Liver (tissue), 8 donors: ENCODE measurements at regions not wholly inside any gene's neighbourhood (a gene's known extent, or its start where the extent isn't known, plus 50 kb on each side); places are given as distances from the start of the nearest gene placed in this dataset.

Experiments used
- DNase-seq: peaks from one replicate; pipeline ENCODE4 v3.0.0-alpha.2; 2017; ENCODE audit warnings: low spot score
- H3K27ac ChIP-seq, 2 donors: one replicate each; pipeline ENCODE4 v1.7.0; 2013; ENCODE audit warnings: inconsistent platforms in 2 of 2, low read length in 2 of 2, control low read depth in 1 of 2, low read depth in 1 of 2, mild to moderate bottlenecking in 1 of 2
- H3K27me3 ChIP-seq, 4 donors: one replicate each; pipeline versions ENCODE4 v1.6.1 to v1.7.0; 2013; ENCODE audit warnings: low read length in 3 of 4, inconsistent platforms in 1 of 4, mild to moderate bottlenecking in 1 of 4, moderate library complexity in 1 of 4; ENCODE audit not compliant: control insufficient read depth in 4 of 4, insufficient read depth in 4 of 4
- H3K36me3 ChIP-seq, 4 donors: one replicate each; pipeline versions ENCODE4 v1.6.1 to v1.7.0; 2013; ENCODE audit warnings: low read length in 3 of 4, mild to moderate bottlenecking in 3 of 4, low read depth in 1 of 4, moderate library complexity in 1 of 4; ENCODE audit not compliant: control insufficient read depth in 4 of 4, insufficient read depth in 3 of 4
- H3K4me1 ChIP-seq, 4 donors: one replicate each; pipeline versions ENCODE4 v1.6.1 to v1.7.0; 2013; ENCODE audit warnings: low read length in 3 of 4, mild to moderate bottlenecking in 3 of 4, moderate library complexity in 1 of 4; ENCODE audit not compliant: control insufficient read depth in 4 of 4, insufficient read depth in 4 of 4
- H3K4me3 ChIP-seq, 3 donors: one replicate each; pipeline versions ENCODE4 v1.6.1 to v1.7.0; 2013; ENCODE audit warnings: low read length in 3 of 3, control low read depth in 1 of 3, low read depth in 1 of 3, mild to moderate bottlenecking in 1 of 3
- H3K9ac ChIP-seq, 2 donors: one replicate each; pipeline ENCODE4 v1.7.0; 2013; ENCODE audit warnings: low read length in 2 of 2, mild to moderate bottlenecking in 2 of 2, moderate library complexity in 2 of 2, control low read depth in 1 of 2, low read depth in 1 of 2
- H3K9me3 ChIP-seq, 4 donors: one replicate each; pipeline versions ENCODE4 v1.6.1 to v1.7.0; 2013; ENCODE audit warnings: low read length in 3 of 4; ENCODE audit not compliant: control insufficient read depth in 4 of 4
- ATF3 ChIP-seq: IDR thresholded peaks from 2 replicates; pipeline ENCODE4 v1.6.1; 2016; ENCODE audit warnings: antibody characterized with exemption
- CTCF ChIP-seq: fragments of 150-350 bp; IDR thresholded peaks from 2 replicates; pipeline ENCODE4 v1.5.1; 2017; ENCODE audit warnings: improper control_type of control experiment, low read depth, low read length; ENCODE audit not compliant: missing input control
- EGR1 ChIP-seq, 2 donors: IDR thresholded peaks; 2 replicates each; pipeline ENCODE4 v1.6.1; 2016 to 2018; ENCODE audit warnings: antibody characterized with exemption in 2 of 2, low read depth in 2 of 2
- FOXA1 ChIP-seq: IDR thresholded peaks from 2 replicates; pipeline ENCODE4 v1.6.1; 2016; ENCODE audit warnings: antibody characterized with exemption
- FOXA2 ChIP-seq: IDR thresholded peaks from 2 replicates; pipeline ENCODE4 v1.6.1; 2016; ENCODE audit warnings: antibody characterized with exemption
- GABPA ChIP-seq, 2 donors: IDR thresholded peaks in 1 of 2; conservative IDR thresholded peaks in 1 of 2; 2 replicates each; pipeline ENCODE4 v1.6.1; 2016; ENCODE audit warnings: antibody characterized with exemption in 2 of 2, mild to moderate bottlenecking in 1 of 2, moderate library complexity in 1 of 2
- HNF4A ChIP-seq, 2 donors: conservative IDR thresholded peaks; 2 replicates each; pipeline ENCODE4 v1.6.1; 2016; ENCODE audit warnings: antibody characterized with exemption in 2 of 2, mild to moderate bottlenecking in 2 of 2
- HNF4G ChIP-seq: IDR thresholded peaks from 2 replicates; pipeline ENCODE4 v1.6.1; 2016; ENCODE audit warnings: antibody characterized with exemption
- JUND ChIP-seq, 2 donors: IDR thresholded peaks; 2 replicates each; pipeline ENCODE4 v1.6.1; 2016; ENCODE audit warnings: antibody characterized with exemption in 2 of 2
- NR2F2 ChIP-seq: IDR thresholded peaks from 2 replicates; pipeline ENCODE4 v1.6.1; 2016; ENCODE audit warnings: antibody characterized with exemption
- RAD21 ChIP-seq, 2 donors: IDR thresholded peaks; 2 replicates each; pipeline ENCODE4 v1.6.1; 2016; ENCODE audit warnings: antibody characterized with exemption in 2 of 2, mild to moderate bottlenecking in 2 of 2
- REST ChIP-seq: IDR thresholded peaks from 2 replicates; pipeline ENCODE4 v1.6.1; 2016; ENCODE audit warnings: antibody characterized with exemption, mild to moderate bottlenecking
- RXRA ChIP-seq, 2 donors: IDR thresholded peaks; 2 replicates each; pipeline ENCODE4 v1.6.1; 2017 to 2018; ENCODE audit warnings: antibody characterized with exemption in 2 of 2, mild to moderate bottlenecking in 1 of 2
- SP1 ChIP-seq: IDR thresholded peaks from 2 replicates; pipeline ENCODE4 v1.6.1; 2018; ENCODE audit warnings: antibody characterized with exemption, mild to moderate bottlenecking
- TAF1 ChIP-seq: conservative IDR thresholded peaks from 2 replicates; pipeline ENCODE4 v1.6.1; 2016; ENCODE audit warnings: antibody characterized with exemption, mild to moderate bottlenecking
- YY1 ChIP-seq: IDR thresholded peaks from 2 replicates; pipeline ENCODE4 v1.6.1; 2016; ENCODE audit warnings: antibody characterized with exemption, mild to moderate bottlenecking
- ZBTB33 ChIP-seq: IDR thresholded peaks from 2 replicates; pipeline ENCODE4 v1.6.1; 2016; ENCODE audit warnings: antibody characterized with exemption
- WGBS: extraction: QIAGEN DNeasy Blood & Tissue Kit; methylation state at CpG from one replicate; pipeline ENCODE4 v1.1.7; 2013; 5-methylcytosine and 5-hydroxymethylcytosine counted together
- TF ChIP-seq, protein P1 (sequence below): IDR thresholded peaks from 2 replicates; pipeline ENCODE4 v1.6.1; 2016; ENCODE audit warnings: antibody characterized with exemption
- donor health status: healthy.
- donor health status: healthy.
- donor health status: healthy.
- donor health status: healthy.
- donor health status: healthy.

- no peak for DNase-seq
- Histone ChIP-seq H3K27ac (no peak overlapping the region), H3K27me3 (no peaks in the 10 kb centered on the region), H3K4me3 (no peak overlapping the region), H3K4me1 (no peaks in the 10 kb centered on the region), H3K9ac (no peak overlapping the region), H3K9me3 (no peaks in the 10 kb centered on the region), H3K36me3 (no peaks in the 10 kb centered on the region)
- 84% methylated on average over 13 of the region's 13 CpGs for WGBS
- TF ChIP-seq REST (no peak), NR2F2 (no peak), RXRA (IDR thresholded peaks at IDR 0.05) (no peak), HNF4G (no peak), HNF4A (conservative IDR thresholded peaks at IDR 0.05) (no peak), ATF3 (no peak), SP1 (no peak), CTCF (no peak), FOXA2 (no peak), GABPA (IDR thresholded peaks at IDR 0.05 in 1 of 2, conservative IDR thresholded peaks at IDR 0.05 in 1 of 2) (no peak), RAD21 (IDR thresholded peaks at IDR 0.05) (no peak), FOXA1 (no peak), JUND (IDR thresholded peaks at IDR 0.05) (no peak)
These were observed 223.8 kb downstream of the GLI2 start for GRCh38 chr2:120959426-120959825.

GRCh38 chr2:120960770-120961366, 225.2 kb downstream of the GLI2 start:
- Histone ChIP-seq H3K4me3 (no peak overlapping the region), H3K27ac (no peak overlapping the region), H3K9ac (no peak overlapping the region), H3K4me1 (no peaks in the 10 kb centered on the region), H3K27me3 (no peaks in the 10 kb centered on the region), H3K36me3 (no peaks in the 10 kb centered on the region), H3K9me3 (no peaks in the 10 kb centered on the region)
- no peak for DNase-seq
- WGBS, result 82% methylated on average over 13 of the region's 13 CpGs
- TF ChIP-seq, protein P1, sequence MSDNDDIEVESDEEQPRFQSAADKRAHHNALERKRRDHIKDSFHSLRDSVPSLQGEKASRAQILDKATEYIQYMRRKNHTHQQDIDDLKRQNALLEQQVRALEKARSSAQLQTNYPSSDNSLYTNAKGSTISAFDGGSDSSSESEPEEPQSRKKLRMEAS, result no peak
- TF ChIP-seq HNF4A (conservative IDR thresholded peaks at IDR 0.05) (no peak), EGR1 (IDR thresholded peaks at IDR 0.05; ENCODE audit: low read depth in 2 of 2) (no peak), SP1 (no peak), REST (no peak), GABPA (IDR thresholded peaks at IDR 0.05 in 1 of 2, conservative IDR thresholded peaks at IDR 0.05 in 1 of 2) (no peak), ATF3 (no peak), YY1 (no peak), ZBTB33 (no peak), FOXA1 (no peak), NR2F2 (no peak), RXRA (IDR thresholded peaks at IDR 0.05) (no peak), TAF1 (no peak), FOXA2 (no peak), HNF4G (no peak), JUND (IDR thresholded peaks at IDR 0.05) (no peak), RAD21 (IDR thresholded peaks at IDR 0.05) (no peak)
